HEK293T (cell line): ENCODE measurements at regions not wholly inside any gene's neighbourhood (a gene's known extent, or its start where the extent isn't known, plus 50 kb on each side); places are given as distances from the start of the nearest gene placed in this dataset.

Source experiments
- CTCF ChIA-PET: fragments of 350-600 bp; formaldehyde crosslinking; extraction: SDS; loops from one replicate; lab custom pipeline; 2021; ENCODE audit warnings: antibody characterized with exemption, inconsistent platforms; lab: Yijun Ruan, JAX
- POLR2A ChIA-PET: fragments of 350-600 bp; formaldehyde crosslinking; extraction: SDS; loops from one replicate; lab custom pipeline; 2020; ENCODE audit warnings: antibody characterized with exemption, inconsistent platforms; lab: Yijun Ruan, JAX
- DNase-seq: peaks from one replicate; pipeline ENCODE4 v3.0.0; 2012; ENCODE audit warnings: mixed read lengths; ENCODE audit errors: extremely low spot score
- ARNT ChIP-seq: fragments of 450-650 bp; IDR thresholded peaks from 2 replicates; pipeline ENCODE4 v1.6.1; 2017; ENCODE audit warnings: mild to moderate bottlenecking
- BHLHE40 ChIP-seq: fragments of 450-650 bp; IDR thresholded peaks from 2 replicates; pipeline ENCODE4 v1.6.1; 2016; ENCODE audit warnings: mild to moderate bottlenecking, moderate library complexity, borderline replicate concordance
- CTBP1 ChIP-seq: fragments of 450-650 bp; IDR thresholded peaks from 2 replicates; pipeline ENCODE4 v1.6.1; 2016; ENCODE audit warnings: borderline replicate concordance
- ELF4 ChIP-seq: fragments of 450-650 bp; IDR thresholded peaks from 2 replicates; pipeline ENCODE4 v1.6.1; 2017; ENCODE audit warnings: antibody characterized with exemption
- FOXA1 ChIP-seq: fragments of 450-650 bp; IDR thresholded peaks from 2 replicates; pipeline ENCODE4 v1.6.1; 2016; ENCODE audit warnings: mild to moderate bottlenecking
- FOXK2 ChIP-seq: fragments of 450-650 bp; IDR thresholded peaks from 2 replicates; pipeline ENCODE4 v1.6.1; 2016; ENCODE audit warnings: mild to moderate bottlenecking
- FOXM1 ChIP-seq: fragments of 450-650 bp; IDR thresholded peaks from 2 replicates; pipeline ENCODE4 v1.6.1; 2017; ENCODE audit warnings: mild to moderate bottlenecking, borderline replicate concordance
- HDGF ChIP-seq: fragments of 450-650 bp; IDR thresholded peaks from 2 replicates; pipeline ENCODE4 v1.6.1; 2017; ENCODE audit warnings: antibody characterized with exemption, borderline replicate concordance
- L3MBTL2 ChIP-seq: fragments of 450-650 bp; conservative IDR thresholded peaks from 2 replicates; pipeline ENCODE4 v1.6.1; 2016; ENCODE audit warnings: mild to moderate bottlenecking
- LEF1 ChIP-seq: fragments of 450-650 bp; IDR thresholded peaks from 2 replicates; pipeline ENCODE4 v1.6.1; 2017; ENCODE audit warnings: mild to moderate bottlenecking, borderline replicate concordance
- NFRKB ChIP-seq: fragments of 450-650 bp; IDR thresholded peaks from 2 replicates; pipeline ENCODE4 v1.6.1; 2016; ENCODE audit warnings: mild to moderate bottlenecking, moderate library complexity
- SP1 ChIP-seq: fragments of 450-650 bp; IDR thresholded peaks from 2 replicates; pipeline ENCODE4 v1.6.1; 2017
- SUZ12 ChIP-seq: fragments of 450-650 bp; IDR thresholded peaks from 2 replicates; pipeline ENCODE4 v1.6.1; 2016; ENCODE audit warnings: mild to moderate bottlenecking
- TARDBP ChIP-seq: fragments of 450-650 bp; IDR thresholded peaks from 2 replicates; pipeline ENCODE4 v1.6.1; 2016
- ZNF384 ChIP-seq: fragments of 450-650 bp; IDR thresholded peaks from 2 replicates; pipeline ENCODE4 v1.6.1; 2016
- TF ChIP-seq, protein P1 (sequence below): fragments of 450-650 bp; IDR thresholded peaks from 2 replicates; pipeline ENCODE4 v1.6.1; 2016

DNA sequence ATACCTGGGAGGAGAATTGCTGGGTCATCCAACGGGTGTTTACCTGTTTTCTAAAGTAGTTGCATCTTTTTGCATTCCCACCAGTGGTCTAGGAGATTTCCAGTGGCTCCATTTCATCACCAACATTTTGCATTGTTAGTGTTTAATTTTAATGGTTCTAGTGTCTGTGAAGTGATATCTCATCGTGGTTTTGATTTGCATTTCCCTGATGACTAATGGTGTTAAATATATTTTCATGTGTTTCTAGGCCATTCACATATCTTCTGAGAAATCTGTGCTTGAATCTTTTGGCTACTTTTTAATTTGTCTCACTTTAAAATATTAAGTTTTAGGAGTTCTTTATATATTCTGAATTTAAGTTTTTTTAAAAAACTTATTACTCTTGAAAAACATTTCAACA lies 439.6 kb downstream of the TMEM135 start:
- no peak for TF ChIP-seq L3MBTL2
- no peak for DNase-seq
- ChIA-PET POLR2A (no interaction called here), CTCF (no interaction called here)

DNA sequence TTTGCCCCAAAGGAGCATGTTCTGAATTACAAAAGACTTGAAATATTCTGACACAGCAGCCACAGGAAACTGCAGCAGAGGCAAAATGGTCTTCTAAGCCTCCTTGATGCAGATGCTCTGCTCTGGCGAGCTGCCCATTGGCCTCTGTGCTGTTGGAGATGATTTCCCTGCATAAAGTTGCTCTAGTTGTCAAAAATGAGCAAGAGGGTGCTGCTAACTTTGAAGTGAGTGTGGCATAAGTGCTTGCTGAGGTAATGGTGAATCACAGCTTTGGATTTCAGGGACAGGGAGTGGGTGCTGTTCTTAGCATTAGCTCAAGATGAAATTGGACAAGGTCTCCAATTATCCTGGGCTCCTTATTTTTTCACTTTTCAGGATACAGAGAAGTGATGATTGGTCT lies 435.4 kb downstream of the TMEM135 start:
- TF ChIP-seq FOXM1 (no peak), L3MBTL2 (no peak), ARNT (no peak), BHLHE40 (no peak), ZNF384 (no peak), NFRKB (no peak), FOXA1 (no peak), ELF4 (no peak), SUZ12 (no peak), CTBP1 (no peak), FOXK2 (no peak), LEF1 (no peak), HDGF (no peak), TARDBP (no peak), SP1 (no peak)
- TF ChIP-seq, protein P1, sequence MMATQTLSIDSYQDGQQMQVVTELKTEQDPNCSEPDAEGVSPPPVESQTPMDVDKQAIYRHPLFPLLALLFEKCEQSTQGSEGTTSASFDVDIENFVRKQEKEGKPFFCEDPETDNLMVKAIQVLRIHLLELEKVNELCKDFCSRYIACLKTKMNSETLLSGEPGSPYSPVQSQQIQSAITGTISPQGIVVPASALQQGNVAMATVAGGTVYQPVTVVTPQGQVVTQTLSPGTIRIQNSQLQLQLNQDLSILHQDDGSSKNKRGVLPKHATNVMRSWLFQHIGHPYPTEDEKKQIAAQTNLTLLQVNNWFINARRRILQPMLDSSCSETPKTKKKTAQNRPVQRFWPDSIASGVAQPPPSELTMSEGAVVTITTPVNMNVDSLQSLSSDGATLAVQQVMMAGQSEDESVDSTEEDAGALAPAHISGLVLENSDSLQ, result no peak
- no peak for DNase-seq
- ChIA-PET POLR2A (no interaction called here), CTCF (no interaction called here)

DNA sequence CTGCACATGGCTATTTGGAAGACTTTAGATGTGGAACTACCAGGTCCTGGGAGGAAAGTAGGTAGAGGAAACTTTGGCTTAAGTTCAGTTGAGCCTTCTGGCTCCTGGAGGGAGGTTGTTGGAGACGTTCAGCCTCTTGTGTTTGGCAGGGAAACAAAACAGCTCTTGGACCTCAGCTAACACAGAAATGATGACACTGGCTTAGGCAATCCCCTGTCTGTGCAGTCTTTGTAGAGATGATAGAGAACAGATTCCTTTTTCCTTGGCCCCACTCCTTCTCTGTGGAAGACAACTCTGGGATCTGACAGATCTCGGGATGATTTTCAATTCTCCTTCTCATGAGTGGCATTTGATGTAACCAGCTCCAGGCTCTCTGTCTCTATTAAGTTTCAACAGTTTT lies 428.5 kb downstream of the TMEM135 start:
- ChIA-PET POLR2A (no interaction called here), CTCF (no interaction called here)
- no peak for DNase-seq
- no peak for TF ChIP-seq ELF4
- no peak for TF ChIP-seq FOXK2
- no peak for TF ChIP-seq LEF1
- TF ChIP-seq SUZ12, result no peak
- no peak for TF ChIP-seq CTBP1

DNA sequence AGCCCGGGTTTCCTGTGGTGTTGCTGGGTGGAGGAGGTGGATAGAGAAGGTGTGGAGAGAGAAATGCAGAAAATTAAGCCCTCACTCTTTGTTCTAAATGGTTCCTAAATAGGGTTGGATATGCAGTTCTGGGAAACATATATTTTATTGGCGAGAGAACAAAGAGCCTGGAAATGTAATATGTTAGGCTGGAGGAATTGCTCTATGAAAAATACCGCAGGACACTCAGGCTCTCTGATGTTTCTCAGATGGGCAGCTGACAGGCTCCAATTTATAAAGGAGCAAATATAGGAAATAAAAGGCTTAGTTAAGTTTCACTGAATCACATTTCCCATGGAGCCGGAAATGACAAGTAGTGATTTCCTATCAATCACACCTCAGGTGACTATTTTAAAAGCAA lies 428.0 kb downstream of the TMEM135 start:
- TF ChIP-seq CTBP1 (no peak), TARDBP (no peak), L3MBTL2 (no peak)
- CTCF ChIA-PET, result no interaction called here
- no peak for DNase-seq
- POLR2A ChIA-PET, result no interaction called here

DNA sequence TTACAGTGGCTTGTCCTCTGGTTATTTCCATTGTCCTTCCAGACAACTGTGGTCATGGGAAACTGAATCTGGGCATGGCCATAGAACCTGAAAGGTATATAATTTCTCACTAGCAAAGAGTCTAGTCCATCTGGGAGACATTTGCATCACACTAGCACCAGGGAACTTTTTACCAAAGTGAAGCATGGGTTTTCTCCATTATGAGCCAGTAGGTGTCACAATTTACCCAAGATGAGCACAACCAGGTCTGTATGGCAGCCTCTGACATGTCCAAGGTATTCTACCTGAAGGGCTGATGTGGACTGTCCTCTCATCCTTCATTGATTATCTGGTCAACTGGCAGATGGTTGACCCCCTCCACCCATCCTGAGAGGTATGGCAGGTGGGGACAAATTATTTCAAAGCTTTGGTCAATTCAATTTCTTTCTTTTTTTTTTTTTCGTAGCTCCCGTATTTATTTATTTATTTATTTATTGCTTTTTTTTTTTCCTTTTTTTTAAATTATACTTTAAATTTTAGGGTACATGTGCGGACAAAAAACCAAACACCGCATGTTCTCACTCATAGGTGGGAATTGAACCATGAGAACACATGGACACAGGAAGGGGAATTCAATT lies 425.9 kb downstream of the TMEM135 start:
- TF ChIP-seq SP1, result no peak
- TF ChIP-seq, protein P1, result no peak
- TF ChIP-seq ARNT, result no peak
- no peak for TF ChIP-seq FOXK2
- no peak for TF ChIP-seq CTBP1
- no peak for TF ChIP-seq HDGF
- no peak for TF ChIP-seq L3MBTL2
- ChIA-PET POLR2A (no interaction called here), CTCF (interaction anchor here (0.7 kb wide), 1 partner anchor 253 kb away, joined by 4 read pairs; no protein-coding TSS in a partner anchor)
- peak; percentile 38 for DNase-seq

DNA sequence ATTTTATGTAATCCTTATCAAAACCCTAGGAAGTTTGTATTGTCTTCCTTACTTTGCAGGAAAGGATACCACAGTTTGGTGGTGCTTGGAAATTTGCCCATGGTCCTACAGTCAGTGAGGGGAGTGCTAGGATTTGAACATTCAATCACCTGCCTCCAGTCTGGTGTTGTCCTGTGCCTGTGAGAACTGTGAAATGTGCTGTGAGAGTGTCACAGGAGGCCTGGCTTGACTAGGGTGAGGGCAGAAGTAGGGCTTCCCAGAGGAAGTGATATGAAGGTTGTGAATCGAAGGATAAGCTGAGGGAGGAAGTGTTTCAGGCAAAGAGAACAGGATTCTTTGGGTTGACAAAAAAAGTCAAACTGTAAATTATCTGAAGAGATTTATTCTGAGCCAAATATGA lies 424.4 kb downstream of the TMEM135 start:
- DNase-seq, result no peak
- CTCF ChIA-PET, result no interaction called here
- TF ChIP-seq NFRKB (no peak), TARDBP (no peak)
- TF ChIP-seq, protein P1, result no peak
- POLR2A ChIA-PET, result no interaction called here

DNA sequence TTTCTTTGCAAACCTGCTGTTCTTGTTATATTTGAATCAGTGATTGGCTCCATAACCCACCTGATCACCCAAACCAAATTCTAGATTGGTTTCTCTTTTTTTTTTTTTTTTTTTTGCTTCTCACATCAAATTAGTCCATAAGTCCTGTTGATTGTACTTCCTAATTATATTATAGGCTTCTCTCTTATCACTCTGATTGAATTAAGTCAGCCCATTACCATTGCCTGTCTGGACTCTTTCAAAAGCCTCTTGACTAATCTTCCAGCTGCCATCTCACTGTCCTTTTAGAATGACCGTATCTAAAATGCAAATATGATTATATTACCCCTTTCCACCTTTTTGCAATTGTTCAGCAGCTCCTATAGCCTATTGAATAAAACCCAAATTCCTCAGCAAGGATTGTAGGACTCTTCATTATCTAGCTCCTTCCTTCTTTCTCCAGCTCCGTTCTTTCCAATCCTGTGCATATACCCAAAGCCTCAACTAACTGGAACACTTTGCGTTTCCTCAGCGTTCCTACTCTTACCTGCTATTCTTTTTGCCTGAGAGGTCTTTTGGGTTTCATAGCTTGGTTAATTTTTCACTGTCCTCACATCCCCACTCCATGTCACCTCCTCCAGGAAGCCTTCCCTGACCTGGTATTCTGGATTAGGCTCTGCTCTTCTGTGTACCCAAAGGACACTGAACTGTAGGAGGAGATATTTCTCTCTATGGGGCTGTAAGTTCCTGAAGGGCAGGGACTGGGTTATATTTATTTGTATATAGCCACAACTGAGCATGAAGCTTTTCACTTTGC lies 423.3 kb downstream of the TMEM135 start:
- ChIA-PET CTCF (no interaction called here), POLR2A (no interaction called here)
- DNase-seq, result no peak
- TF ChIP-seq BHLHE40, result no peak
- TF ChIP-seq ARNT, result no peak
- no peak for TF ChIP-seq SP1
- no peak for TF ChIP-seq FOXA1
- TF ChIP-seq LEF1, result no peak
- TF ChIP-seq CTBP1, result no peak
- TF ChIP-seq HDGF, result no peak
- TF ChIP-seq, protein P1, result no peak
- TF ChIP-seq ZNF384, result no peak
- no peak for TF ChIP-seq NFRKB
- no peak for TF ChIP-seq FOXK2
- no peak for TF ChIP-seq ELF4
- TF ChIP-seq FOXM1, result no peak
- TF ChIP-seq TARDBP, result no peak
- no peak for TF ChIP-seq SUZ12
- no peak for TF ChIP-seq L3MBTL2
